NOMO-1 treated with dmso at 0.1 percent for 144 hours (cell line): ENCODE measurements at regions not wholly inside any gene's neighbourhood (a gene's known extent, or its start where the extent isn't known, plus 50 kb on each side); places are given as distances from the start of the nearest gene placed in this dataset.
"Not testable (repeated sequence)": the region's sequence is repeated elsewhere in the genome, so short reads cannot be mapped to it uniquely, and the experiment has no call there.

Experiments used
- DNase-seq: peaks from one replicate; lab custom pipeline; 2025; ENCODE audit not compliant: unreplicated experiment; lab: John Stamatoyannopoulos, UW

DNA sequence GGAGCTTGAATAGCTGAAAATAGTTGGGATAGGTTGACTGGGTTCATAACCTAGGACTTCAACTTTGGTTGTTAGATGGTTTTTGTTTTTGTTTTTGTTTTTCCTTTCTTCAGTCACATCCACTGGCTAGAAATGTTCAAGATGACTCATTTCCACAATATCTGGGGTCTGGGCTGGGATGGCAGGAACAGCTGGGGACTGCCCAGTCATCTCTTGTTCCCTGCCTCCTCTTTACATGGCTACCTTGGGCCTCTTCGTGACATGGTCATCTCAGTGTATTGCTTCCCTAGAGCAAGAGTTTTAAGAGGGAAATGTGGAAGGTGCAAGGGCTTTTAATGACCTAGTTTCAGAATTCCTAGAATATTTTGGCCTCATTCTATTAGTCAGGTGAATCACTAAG lies 915.8 kb downstream of the XPNPEP1 start:
- no peak for DNase-seq

GRCh38 chr10:108990441-108990840 lies 932.9 kb downstream of the XPNPEP1 start:
- no peak for DNase-seq

DNA sequence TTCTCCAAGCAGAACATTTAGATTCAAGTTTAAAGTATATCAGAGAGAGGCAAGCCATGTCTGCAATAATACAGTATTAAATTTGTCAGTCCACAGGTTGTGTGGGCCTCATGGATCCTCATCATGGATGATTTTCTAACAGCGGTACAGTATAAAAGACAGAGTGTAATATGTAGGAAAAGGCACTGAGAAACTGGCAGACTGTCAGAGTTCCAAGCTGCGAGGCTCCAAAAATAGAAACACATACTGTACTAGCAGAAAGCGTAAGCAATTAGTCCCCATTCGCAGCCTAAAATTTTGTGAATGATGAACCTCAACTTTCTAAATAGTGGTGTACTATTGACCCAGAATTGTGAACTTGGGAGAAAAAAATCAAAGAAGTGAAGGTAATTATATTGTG lies 933.3 kb downstream of the XPNPEP1 start:
- DNase-seq, result no peak

GRCh38 chr10:108982159-108982558 lies 941.2 kb downstream of the XPNPEP1 start:
- no peak for DNase-seq

GRCh38 chr10:108980869-108981268 lies 942.4 kb downstream of the XPNPEP1 start:
- no peak for DNase-seq

- no peak for DNase-seq
These were observed 947.8 kb downstream of the XPNPEP1 start for GRCh38 chr10:108975459-108976058.

- no peak for DNase-seq
These were observed 953.3 kb downstream of the XPNPEP1 start for GRCh38 chr10:108970016-108970415.

GRCh38 chr10:108966411-108966810 lies 956.9 kb downstream of the XPNPEP1 start:
- no peak for DNase-seq

DNA sequence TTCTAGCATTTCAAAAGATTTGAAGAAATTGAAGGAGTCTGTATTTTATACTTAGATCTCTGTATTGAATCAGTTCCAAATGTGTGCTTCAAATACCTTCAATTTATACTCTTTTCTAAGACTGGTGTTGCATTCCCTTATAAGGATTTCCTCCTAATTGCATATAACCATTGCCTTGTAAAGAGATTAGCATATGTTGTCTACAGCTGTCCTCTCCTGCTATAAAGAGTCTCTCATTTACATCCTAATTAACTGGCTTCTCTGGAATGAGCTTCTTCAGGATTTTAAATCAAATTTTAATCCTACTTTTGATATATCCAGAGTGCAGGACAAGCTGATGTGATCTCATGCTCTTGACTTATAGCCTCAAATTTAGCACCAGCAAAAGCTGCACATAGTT lies 957.3 kb downstream of the XPNPEP1 start:
- no peak for DNase-seq

- DNase-seq, result no peak
These were observed 961.1 kb downstream of the XPNPEP1 start for GRCh38 chr10:108962172-108962571.

GRCh38 chr10:108957681-108958080 lies 965.6 kb downstream of the XPNPEP1 start:
- DNase-seq, result no peak

- no peak for DNase-seq
These were observed 967.2 kb downstream of the XPNPEP1 start for GRCh38 chr10:108956149-108956548.

- not testable (repeated sequence) for DNase-seq
These were observed 1003.3 kb downstream of the XPNPEP1 start for GRCh38 chr10:108920029-108920428.

GRCh38 chr10:108913300-108913699 lies 1010.0 kb downstream of the XPNPEP1 start:
- no peak for DNase-seq

DNA sequence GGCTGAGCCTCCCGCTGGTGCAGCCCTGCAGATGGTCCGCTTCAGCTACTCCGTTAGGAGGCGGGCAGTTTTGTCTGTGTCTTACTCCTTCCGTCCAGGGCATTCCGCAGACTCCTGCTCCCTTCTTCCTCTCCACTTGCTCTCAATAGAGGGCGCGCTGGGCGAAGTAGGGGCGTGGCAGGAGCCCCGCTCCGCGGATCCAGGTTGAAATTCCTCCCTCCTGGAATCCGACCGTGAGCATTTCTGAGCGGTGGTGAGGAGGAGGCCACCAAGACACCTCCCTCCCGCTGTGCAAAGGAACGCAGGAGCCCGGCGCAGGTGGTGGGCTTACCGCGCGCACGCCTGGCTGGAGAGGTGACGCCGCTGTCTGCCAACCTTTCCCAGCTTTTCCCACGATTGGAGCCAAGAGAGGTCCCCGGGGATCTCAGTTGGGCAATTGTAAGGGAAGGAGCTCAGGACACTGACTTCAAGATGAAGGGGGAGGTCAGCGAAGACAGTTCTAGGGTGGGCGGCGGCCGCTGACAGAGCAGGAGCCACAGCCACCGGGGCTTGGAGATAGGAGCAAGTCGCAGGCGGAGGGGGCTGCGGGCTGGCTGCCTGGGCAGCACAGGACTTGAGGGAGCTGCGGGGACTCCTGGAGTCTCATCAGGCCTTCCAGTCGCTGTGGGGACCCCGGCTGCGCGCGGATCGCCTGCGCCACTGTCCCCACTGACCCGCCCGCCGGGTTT lies 1011.3 kb downstream of the XPNPEP1 start:
- DNase-seq, result no peak

DNA sequence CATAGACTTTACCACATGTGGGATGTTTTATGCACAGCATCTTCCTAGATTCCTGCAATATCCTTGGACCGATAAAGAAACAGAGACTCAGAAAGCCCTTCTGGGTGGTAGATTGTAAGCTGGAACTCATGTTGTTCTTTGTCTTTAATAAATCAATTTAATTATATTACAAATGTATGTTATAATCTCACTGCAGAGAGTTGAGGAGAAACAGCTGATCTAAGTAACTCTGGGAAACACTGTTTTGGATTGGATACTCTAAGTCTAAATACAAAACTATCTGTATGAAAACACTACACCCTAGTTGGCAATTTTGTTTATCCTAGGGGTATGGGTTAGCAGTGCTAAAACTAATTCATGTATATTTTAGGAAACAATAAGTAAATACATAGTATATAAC lies 1015.2 kb downstream of the XPNPEP1 start:
- DNase-seq, result no peak

- DNase-seq, result no peak
These were observed 1017.5 kb downstream of the XPNPEP1 start for GRCh38 chr10:108905821-108906220.

DNA sequence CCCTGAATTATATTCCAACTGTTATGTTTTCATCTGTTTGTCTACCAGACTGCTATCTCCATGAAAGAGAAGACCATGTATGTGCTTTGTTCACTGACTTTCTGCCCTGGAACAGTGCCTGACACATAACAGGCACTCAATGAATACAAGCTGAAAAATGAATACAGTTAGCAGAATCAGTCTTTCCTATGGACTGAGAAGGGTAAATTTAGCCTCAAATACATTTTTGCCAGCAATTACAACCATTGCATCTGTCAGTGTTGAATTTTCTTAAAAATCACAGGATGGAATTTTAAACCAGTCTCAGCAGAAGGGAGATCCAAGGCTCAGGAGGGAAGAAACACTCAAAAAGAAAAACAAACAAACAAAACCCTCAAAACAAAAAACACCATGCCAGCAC lies 1018.1 kb downstream of the XPNPEP1 start:
- DNase-seq, result no peak

- no peak for DNase-seq
These were observed 1019.0 kb downstream of the XPNPEP1 start for GRCh38 chr10:108904163-108904838.

DNA sequence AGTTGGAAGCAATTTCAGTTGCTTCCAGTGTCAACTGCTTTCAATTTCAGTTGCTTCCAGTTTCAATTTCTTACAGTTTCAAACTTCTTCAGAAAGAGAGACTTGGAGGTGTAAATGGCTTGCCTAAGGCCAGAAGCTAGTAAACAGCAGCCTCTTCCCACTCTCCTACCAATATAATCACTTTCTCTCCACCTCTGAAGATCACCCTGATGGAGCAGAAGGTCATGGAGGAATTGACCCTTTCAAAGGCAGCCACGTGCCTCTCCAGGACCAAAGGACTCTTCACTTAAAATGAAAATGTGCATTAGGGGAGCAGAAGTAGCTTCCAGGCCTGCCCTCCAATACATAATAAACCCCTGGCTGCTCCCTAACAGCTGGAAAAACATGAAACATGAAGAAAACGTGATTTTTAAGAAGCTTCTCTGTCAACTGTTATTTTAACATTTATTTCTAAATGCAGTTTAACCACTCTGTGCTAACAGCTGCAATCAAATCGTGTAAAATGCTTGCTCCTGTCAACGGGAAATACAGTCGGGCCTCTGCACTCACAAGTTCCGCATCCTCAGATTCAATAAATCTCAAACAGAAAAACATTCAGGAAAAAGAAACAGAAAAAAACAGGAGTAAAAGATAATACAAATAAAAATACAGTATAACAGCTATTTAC lies 1020.6 kb downstream of the XPNPEP1 start:
- no peak for DNase-seq

- DNase-seq, result no peak
These were observed 1021.3 kb downstream of the XPNPEP1 start for GRCh38 chr10:108901781-108902618.
